ENCODE measurements at regions not wholly inside any gene's neighbourhood (a gene's known extent, or its start where the extent isn't known, plus 50 kb on each side); places are given as distances from the start of the nearest gene placed in this dataset.

DNA sequence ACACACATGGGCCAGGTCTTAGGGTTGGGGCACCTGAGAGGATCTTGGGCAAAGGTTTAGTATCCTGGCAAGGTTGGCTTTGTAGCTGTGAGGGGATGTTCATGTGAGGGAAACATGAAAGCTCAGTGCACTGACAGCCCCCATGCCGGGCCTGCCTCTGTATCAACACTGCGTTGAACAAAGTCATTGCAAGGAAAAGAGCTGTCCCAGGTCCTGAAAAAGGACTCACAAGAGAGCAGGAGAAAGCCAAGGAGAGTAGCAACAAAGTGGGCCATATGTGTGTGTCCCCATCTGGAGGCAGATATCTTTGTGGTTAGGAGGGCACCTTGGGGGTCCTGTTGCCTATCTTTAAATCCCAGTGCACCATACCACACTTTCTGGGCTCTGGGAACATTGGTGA, 237.8 kb upstream of the THSD7B start:
- Mint-ChIP-seq H3K4me1 (ENCODE audit: low read depth) (no peaks in the 10 kb centered on the region), H3K9me3 (ENCODE audit: low read depth) (peaks cover 6% of the 10 kb centered on the region), H3K27me3 (peaks cover 4% of the 10 kb centered on the region), H3K36me3 (no peaks in the 10 kb centered on the region), H3K4me3 (no peak overlapping the region), H3K27ac (no peak overlapping the region)

DNA sequence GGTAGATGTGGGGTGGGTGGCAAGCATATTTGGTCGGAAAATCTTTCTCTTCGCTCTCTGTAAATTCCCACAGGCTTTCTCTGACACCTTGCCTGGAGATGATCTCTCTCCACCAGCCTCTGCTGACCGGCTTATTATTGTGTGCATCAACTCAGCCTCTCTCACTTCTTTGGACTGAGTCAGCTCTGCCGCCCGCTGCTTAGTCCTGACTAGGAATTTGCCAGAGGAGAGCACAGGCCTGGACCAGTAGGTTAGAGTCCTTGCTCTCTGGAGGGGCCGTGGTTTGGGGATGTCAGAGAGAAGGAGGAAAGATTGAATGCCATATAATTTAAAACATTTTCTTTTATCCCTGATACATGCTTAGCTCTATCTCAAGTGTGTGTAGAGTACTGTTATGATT, 242.6 kb upstream of the THSD7B start:
- H3K27me3 Mint-ChIP-seq: peaks cover 1% of the 10 kb centered on the region
- no peaks in the 10 kb centered on the region for H3K4me1 Mint-ChIP-seq (ENCODE audit: low read depth)
- H3K9me3 Mint-ChIP-seq (ENCODE audit: low read depth): no peaks in the 10 kb centered on the region
- H3K27ac Mint-ChIP-seq: no peak overlapping the region
- no peaks in the 10 kb centered on the region for H3K36me3 Mint-ChIP-seq
- H3K4me3 Mint-ChIP-seq: no peak overlapping the region

- peaks cover 10% of the 10 kb centered on the region for H3K27me3 Mint-ChIP-seq
- no peak overlapping the region for H3K4me3 Mint-ChIP-seq
- H3K9me3 Mint-ChIP-seq (ENCODE audit: low read depth): no peaks in the 10 kb centered on the region
- no peaks in the 10 kb centered on the region for H3K36me3 Mint-ChIP-seq
- H3K4me1 Mint-ChIP-seq (ENCODE audit: low read depth): no peaks in the 10 kb centered on the region
- H3K27ac Mint-ChIP-seq: no peak overlapping the region
Observed at GRCh38 chr2:136517716-136518115, 247.6 kb upstream of the THSD7B start.

DNA sequence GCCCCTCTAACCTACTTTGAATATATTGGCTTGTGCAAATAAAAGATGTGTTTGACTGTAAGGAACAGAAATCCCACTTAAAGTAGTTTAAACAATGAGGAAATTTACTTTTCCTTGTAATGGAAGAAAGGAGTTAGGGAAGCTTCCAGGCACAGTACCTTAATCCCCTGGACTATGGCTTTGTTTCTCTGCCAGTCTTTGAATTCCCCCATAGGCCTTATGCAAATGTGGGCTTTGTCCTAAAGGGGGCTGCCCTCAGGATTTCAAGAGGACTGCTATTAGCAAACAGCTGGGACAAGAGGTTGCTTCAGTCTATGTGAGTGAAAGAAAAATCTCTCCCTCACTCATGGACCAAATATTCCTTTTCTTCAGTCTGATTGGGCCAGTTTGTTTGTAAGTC, 255.1 kb upstream of the THSD7B start:
- H3K9me3 Mint-ChIP-seq (ENCODE audit: low read depth): no peaks in the 10 kb centered on the region
- H3K27ac Mint-ChIP-seq: no peak overlapping the region
- no peaks in the 10 kb centered on the region for H3K4me1 Mint-ChIP-seq (ENCODE audit: low read depth)
- H3K36me3 Mint-ChIP-seq: no peaks in the 10 kb centered on the region
- no peak overlapping the region for H3K4me3 Mint-ChIP-seq
- H3K27me3 Mint-ChIP-seq: peaks cover 11% of the 10 kb centered on the region

GRCh38 chr2:136505462-136505861, 259.9 kb upstream of the THSD7B start:
- H3K9me3 Mint-ChIP-seq (ENCODE audit: low read depth): no peaks in the 10 kb centered on the region
- no peaks in the 10 kb centered on the region for H3K36me3 Mint-ChIP-seq
- no peak overlapping the region for H3K27ac Mint-ChIP-seq
- no peaks in the 10 kb centered on the region for H3K4me1 Mint-ChIP-seq (ENCODE audit: low read depth)
- H3K4me3 Mint-ChIP-seq: no peak overlapping the region
- peaks cover 10% of the 10 kb centered on the region for H3K27me3 Mint-ChIP-seq

- H3K27me3 Mint-ChIP-seq: peaks cover 2% of the 10 kb centered on the region
- no peaks in the 10 kb centered on the region for H3K4me1 Mint-ChIP-seq (ENCODE audit: low read depth)
- no peaks in the 10 kb centered on the region for H3K36me3 Mint-ChIP-seq
- no peak overlapping the region for H3K4me3 Mint-ChIP-seq
- no peak overlapping the region for H3K27ac Mint-ChIP-seq
- no peaks in the 10 kb centered on the region for H3K9me3 Mint-ChIP-seq (ENCODE audit: low read depth)
Observed at GRCh38 chr2:136502660-136503059, 262.7 kb upstream of the THSD7B start.

DNA sequence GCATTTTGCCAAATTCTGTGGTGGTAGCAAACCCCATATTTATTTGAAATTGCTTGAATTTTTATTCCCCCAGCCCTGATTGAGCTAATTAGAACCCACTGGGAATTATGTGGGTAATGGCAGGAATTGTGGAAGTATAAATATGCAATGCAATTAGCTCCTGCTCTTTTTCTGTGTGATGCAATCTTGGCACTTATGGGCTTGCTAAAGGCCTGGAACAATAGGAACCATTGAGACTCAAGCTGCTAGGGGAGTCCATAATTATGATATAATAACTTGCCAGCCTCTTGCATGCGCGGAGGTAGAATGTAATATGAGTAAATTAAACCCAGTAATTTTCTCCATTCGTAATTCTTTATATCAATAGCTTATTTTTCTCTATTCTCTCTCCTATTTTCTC, 267.6 kb upstream of the THSD7B start:
- Mint-ChIP-seq H3K27me3 (peaks cover 6% of the 10 kb centered on the region), H3K36me3 (no peaks in the 10 kb centered on the region), H3K9me3 (ENCODE audit: low read depth) (peaks cover 2% of the 10 kb centered on the region), H3K4me3 (no peak overlapping the region), H3K4me1 (ENCODE audit: low read depth) (no peaks in the 10 kb centered on the region), H3K27ac (no peak overlapping the region)

DNA sequence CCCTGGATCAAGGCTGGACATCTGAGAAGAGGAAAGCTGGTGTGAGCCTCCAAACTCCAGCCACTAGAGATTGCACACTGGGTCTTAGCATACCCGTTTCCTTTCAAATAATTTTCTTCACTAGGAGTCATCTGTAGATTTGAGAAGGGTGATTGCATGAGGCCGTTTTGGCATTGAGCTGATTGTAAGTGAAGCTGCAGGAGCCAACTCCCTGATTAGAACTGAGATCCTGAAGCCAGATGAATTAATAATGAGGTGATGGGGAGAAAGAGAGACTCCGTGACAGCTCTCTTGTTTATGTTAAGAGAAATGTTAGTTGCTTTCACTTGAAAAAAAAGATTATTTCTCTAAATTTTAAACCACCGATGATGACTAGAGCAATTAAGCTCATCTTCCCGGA, 268.4 kb upstream of the THSD7B start:
- Mint-ChIP-seq H3K27ac (no peak overlapping the region), H3K4me1 (ENCODE audit: low read depth) (no peaks in the 10 kb centered on the region), H3K4me3 (no peak overlapping the region), H3K27me3 (peaks cover 6% of the 10 kb centered on the region), H3K36me3 (no peaks in the 10 kb centered on the region), H3K9me3 (ENCODE audit: low read depth) (peaks cover 4% of the 10 kb centered on the region)

GRCh38 chr2:136495636-136496035, 269.7 kb upstream of the THSD7B start:
- Mint-ChIP-seq H3K27me3 (peaks cover 4% of the 10 kb centered on the region), H3K4me1 (ENCODE audit: low read depth) (no peaks in the 10 kb centered on the region), H3K9me3 (ENCODE audit: low read depth) (peaks cover 4% of the 10 kb centered on the region), H3K36me3 (no peaks in the 10 kb centered on the region), H3K4me3 (no peak overlapping the region), H3K27ac (no peak overlapping the region)

GRCh38 chr2:136492901-136493300, 272.4 kb upstream of the THSD7B start:
- H3K4me1 Mint-ChIP-seq (ENCODE audit: low read depth): no peaks in the 10 kb centered on the region
- H3K27ac Mint-ChIP-seq: no peak overlapping the region
- H3K4me3 Mint-ChIP-seq: no peak overlapping the region
- no peaks in the 10 kb centered on the region for H3K36me3 Mint-ChIP-seq
- peaks cover 4% of the 10 kb centered on the region for H3K27me3 Mint-ChIP-seq
- peaks cover 4% of the 10 kb centered on the region for H3K9me3 Mint-ChIP-seq (ENCODE audit: low read depth)

GRCh38 chr2:136490100-136490499, 275.2 kb upstream of the THSD7B start:
- Mint-ChIP-seq H3K27me3 (peaks cover 4% of the 10 kb centered on the region), H3K27ac (no peak overlapping the region), H3K9me3 (ENCODE audit: low read depth) (peaks cover 4% of the 10 kb centered on the region), H3K4me3 (no peak overlapping the region), H3K4me1 (ENCODE audit: low read depth) (no peaks in the 10 kb centered on the region), H3K36me3 (no peaks in the 10 kb centered on the region)

DNA sequence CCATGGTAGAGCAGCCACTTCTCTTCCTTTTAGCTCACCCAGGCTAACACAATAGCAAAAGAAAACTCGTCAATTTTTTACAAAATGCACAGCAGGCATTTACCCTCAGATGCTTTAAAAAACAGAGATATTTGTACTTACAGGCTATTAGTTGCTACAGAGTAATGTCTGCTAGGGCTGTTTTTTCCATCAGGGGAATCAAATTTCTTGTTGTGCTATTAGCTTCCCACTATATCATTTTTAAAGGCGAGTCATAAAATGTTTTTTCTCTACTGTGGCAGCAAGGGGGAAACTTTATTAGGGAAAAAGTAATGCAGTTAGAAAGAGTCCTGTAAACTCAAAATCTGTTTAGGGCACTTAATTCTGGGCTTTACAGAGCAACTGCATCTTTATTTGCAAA, 277.9 kb upstream of the THSD7B start:
- no peaks in the 10 kb centered on the region for H3K9me3 Mint-ChIP-seq (ENCODE audit: low read depth)

DNA sequence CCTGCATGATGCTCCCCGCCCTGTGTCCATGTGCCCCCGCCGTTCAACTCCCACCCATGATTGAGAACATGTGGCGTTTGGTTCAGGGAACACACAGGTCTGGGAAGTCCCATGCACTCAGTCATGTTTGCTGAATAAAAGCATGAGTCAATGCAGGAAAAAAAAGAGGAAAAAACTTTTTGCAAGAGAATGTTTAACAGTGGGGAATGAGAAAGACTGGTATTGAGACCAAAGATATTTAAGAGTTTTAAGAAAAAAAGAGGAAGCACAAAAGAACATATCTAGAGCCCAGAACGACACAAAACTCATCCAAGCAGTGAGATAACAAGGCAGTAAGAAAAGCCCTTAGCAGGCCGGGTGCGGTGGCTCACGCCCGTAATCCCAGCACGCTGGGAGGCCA, 279.2 kb upstream of the THSD7B start:
- Mint-ChIP-seq H3K27me3 (peaks cover 3% of the 10 kb centered on the region), H3K27ac (no peak overlapping the region), H3K4me1 (ENCODE audit: low read depth) (no peaks in the 10 kb centered on the region)

More for the DNA sequence above, 277.9 kb upstream of the THSD7B start:
- Mint-ChIP-seq H3K27me3 (peaks cover 3% of the 10 kb centered on the region), H3K4me1 (ENCODE audit: low read depth) (no peaks in the 10 kb centered on the region), H3K36me3 (no peaks in the 10 kb centered on the region), H3K27ac (no peak overlapping the region), H3K4me3 (no peak overlapping the region)

DNA sequence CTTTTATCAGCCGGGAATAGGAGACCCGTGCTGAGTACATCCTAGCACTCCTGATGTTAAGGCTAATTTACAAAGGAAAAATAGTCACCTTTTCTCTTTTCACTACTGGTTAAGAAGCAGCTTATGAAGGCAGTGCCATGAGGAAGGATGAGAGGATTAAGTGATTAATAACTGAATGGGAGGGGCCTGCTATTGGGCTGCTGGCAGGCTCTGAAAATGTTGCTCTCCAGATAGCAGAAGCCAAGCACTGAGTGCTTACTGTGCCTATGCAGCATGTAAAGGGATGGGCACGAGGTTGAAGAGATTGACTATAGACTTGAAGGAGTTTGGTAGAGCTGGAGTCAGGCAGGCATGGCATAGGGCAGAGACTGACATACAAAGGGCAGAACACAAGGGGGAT, 282.4 kb upstream of the THSD7B start:
- H3K27ac Mint-ChIP-seq: no peak overlapping the region
- H3K36me3 Mint-ChIP-seq: peaks cover 2% of the 10 kb centered on the region
- peaks cover 9% of the 10 kb centered on the region for H3K9me3 Mint-ChIP-seq (ENCODE audit: low read depth)
- H3K27me3 Mint-ChIP-seq: peaks cover 5% of the 10 kb centered on the region
- H3K4me3 Mint-ChIP-seq: no peak overlapping the region
- H3K4me1 Mint-ChIP-seq (ENCODE audit: low read depth): no peaks in the 10 kb centered on the region

More for the DNA sequence above, 279.2 kb upstream of the THSD7B start:
- Mint-ChIP-seq H3K36me3 (no peaks in the 10 kb centered on the region), H3K9me3 (ENCODE audit: low read depth) (no peaks in the 10 kb centered on the region), H3K4me3 (no peak overlapping the region)

DNA sequence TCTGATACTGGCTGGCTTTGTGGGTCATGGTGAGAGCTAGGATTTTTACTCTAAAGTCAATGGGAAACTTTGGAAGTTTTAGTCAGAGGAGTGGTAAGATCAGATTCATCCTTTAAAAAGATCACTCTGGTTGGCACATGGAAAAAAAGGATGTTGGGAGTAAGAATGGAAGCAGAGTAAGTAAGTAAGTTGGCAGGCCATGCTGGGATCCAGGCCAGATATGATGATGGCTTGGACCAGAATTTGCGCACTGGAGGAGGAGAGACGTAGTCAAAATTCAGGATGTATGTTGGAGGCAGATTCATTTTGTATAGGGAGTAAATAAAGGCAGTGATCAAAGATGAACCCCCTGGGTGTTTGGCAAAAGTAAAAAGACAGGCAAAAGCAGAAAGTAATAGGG, 283.3 kb upstream of the THSD7B start:
- peaks cover 17% of the 10 kb centered on the region for H3K9me3 Mint-ChIP-seq (ENCODE audit: low read depth)
- H3K4me1 Mint-ChIP-seq (ENCODE audit: low read depth): no peaks in the 10 kb centered on the region
- H3K4me3 Mint-ChIP-seq: no peak overlapping the region
- peaks cover 2% of the 10 kb centered on the region for H3K36me3 Mint-ChIP-seq
- peaks cover 4% of the 10 kb centered on the region for H3K27me3 Mint-ChIP-seq
- no peak overlapping the region for H3K27ac Mint-ChIP-seq

DNA sequence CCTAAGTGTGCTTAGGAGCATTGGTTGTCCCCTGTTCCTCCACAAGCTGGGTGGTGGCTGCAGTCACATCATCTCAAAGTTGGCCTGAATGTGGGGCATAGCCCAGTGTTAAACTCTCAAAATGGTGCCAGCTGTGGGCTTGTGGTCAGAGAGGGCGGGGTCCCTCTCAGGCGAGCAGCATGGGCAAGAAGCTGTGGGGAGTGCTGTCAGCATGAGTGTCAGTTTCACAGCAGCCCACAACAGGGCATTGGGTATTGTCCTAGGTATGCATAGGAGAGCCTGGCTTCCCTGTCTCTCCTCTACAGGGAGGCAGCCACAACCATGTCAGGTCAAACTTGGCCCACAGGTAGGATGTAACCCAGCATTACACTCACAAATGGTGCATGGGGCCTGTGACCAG, 285.6 kb upstream of the THSD7B start:
- Mint-ChIP-seq H3K27ac (no peak overlapping the region), H3K4me1 (ENCODE audit: low read depth) (no peaks in the 10 kb centered on the region), H3K4me3 (no peak overlapping the region), H3K36me3 (peaks cover 2% of the 10 kb centered on the region), H3K27me3 (peaks cover 4% of the 10 kb centered on the region), H3K9me3 (ENCODE audit: low read depth) (peaks cover 22% of the 10 kb centered on the region)

All from activated naive CD8-positive, alpha-beta T cell (primary cell).